Naive thymus-derived CD4-positive, alpha-beta T cell (primary cell): ENCODE measurements at regions not wholly inside any gene's neighbourhood (a gene's known extent, or its start where the extent isn't known, plus 50 kb on each side); places are given as distances from the start of the nearest gene placed in this dataset.

Experiments
- ATAC-seq: fragments of 150-1000 bp; cut with Tn5 transposase; 2 replicates; pipeline ENCODE4 v1.10.0; 2021; ENCODE audit warnings: mild to moderate bottlenecking, moderate library complexity
- CTCF ChIA-PET: fragments of 350-600 bp; sonication (Branson Sonifier 250); formaldehyde crosslinking; loops from one replicate; lab custom pipeline; 2021; ENCODE audit warnings: antibody characterized with exemption; lab: Charles Lee
- POLR2A ChIA-PET: fragments of 350-600 bp; sonication (Branson Sonifier 250); formaldehyde crosslinking; loops from one replicate; lab custom pipeline; 2021; ENCODE audit warnings: antibody characterized with exemption, inconsistent platforms; lab: Charles Lee
- DNase-seq, 9 donors: peaks; one replicate each; pipeline versions ENCODE4 v3.0.0 to v3.0.0-alpha.2; 2020 to 2022; ENCODE audit warnings: mixed read lengths in 1 of 9
- H3K27ac ChIP-seq: one replicate; pipeline ENCODE4 v1.7.0; 2013; ENCODE audit warnings: mild to moderate bottlenecking, low read depth, low read length, moderate library complexity
- H3K27me3 ChIP-seq, 2 donors: one replicate each; pipeline ENCODE4 v1.7.0; 2013; ENCODE audit warnings: low read length in 2 of 2, mild to moderate bottlenecking in 2 of 2, moderate library complexity in 2 of 2; ENCODE audit not compliant: control insufficient read depth in 2 of 2, insufficient read depth in 2 of 2
- H3K36me3 ChIP-seq, 3 experiments: 1 replicate in 2 of 3; 2 replicates in 1 of 3; pipeline ENCODE4 v1.7.0; 2013; ENCODE audit warnings: low read length in 3 of 3, mild to moderate bottlenecking in 3 of 3, moderate library complexity in 1 of 3; ENCODE audit not compliant: insufficient read depth in 3 of 3, control insufficient read depth in 2 of 3
- H3K4me1 ChIP-seq, 2 donors: one replicate each; pipeline ENCODE4 v1.7.0; 2013; ENCODE audit warnings: low read length in 2 of 2, mild to moderate bottlenecking in 2 of 2, moderate library complexity in 1 of 2; ENCODE audit not compliant: control insufficient read depth in 2 of 2, insufficient read depth in 2 of 2
- H3K4me3 ChIP-seq: 2 replicates; pipeline ENCODE4 v1.7.0; 2013; ENCODE audit warnings: mild to moderate bottlenecking, low read length
- H3K9me3 ChIP-seq, 3 experiments: 1 replicate in 2 of 3; 2 replicates in 1 of 3; pipeline ENCODE4 v1.7.0; 2013; ENCODE audit warnings: low read length in 3 of 3; ENCODE audit not compliant: control insufficient read depth in 2 of 3
- H3K27ac Mint-ChIP-seq, 9 donors: one replicate each; pipeline ENCODE4 v1.8.0; 2020 to 2022; ENCODE audit warnings: mixed read lengths in 9 of 9, mild to moderate bottlenecking in 8 of 9, moderate library complexity in 5 of 9, inconsistent platforms in 2 of 9
- H3K27me3 Mint-ChIP-seq, 5 donors: one replicate each; pipeline ENCODE4 v1.8.0; 2021 to 2022; ENCODE audit warnings: mixed read lengths in 5 of 5, mild to moderate bottlenecking in 1 of 5
- H3K36me3 Mint-ChIP-seq, 5 donors: one replicate each; pipeline ENCODE4 v1.8.0; 2020 to 2022; ENCODE audit warnings: mixed read lengths in 5 of 5, mild to moderate bottlenecking in 3 of 5, inconsistent platforms in 1 of 5
- H3K4me1 Mint-ChIP-seq, 7 donors: one replicate each; pipeline ENCODE4 v1.8.0; 2020 to 2022; ENCODE audit warnings: mixed read lengths in 7 of 7, mild to moderate bottlenecking in 3 of 7, inconsistent platforms in 1 of 7
- H3K4me3 Mint-ChIP-seq, 10 donors: one replicate each; pipeline ENCODE4 v1.8.0; 2020 to 2022; ENCODE audit warnings: mild to moderate bottlenecking in 10 of 10, mixed read lengths in 10 of 10, moderate library complexity in 6 of 10, inconsistent platforms in 2 of 10
- H3K9me3 Mint-ChIP-seq, 11 donors: one replicate each; pipeline ENCODE4 v1.8.0; 2020 to 2022; ENCODE audit warnings: mixed read lengths in 11 of 11, mild to moderate bottlenecking in 4 of 11, inconsistent platforms in 1 of 11, moderate library complexity in 1 of 11
- intact Hi-C, 2 donors: fragments of 100-400 bp; cut with micrococcal nuclease; formaldehyde crosslinking; loops; one replicate each; pipeline ENCODE4 v1.15.1; 2023

DNA sequence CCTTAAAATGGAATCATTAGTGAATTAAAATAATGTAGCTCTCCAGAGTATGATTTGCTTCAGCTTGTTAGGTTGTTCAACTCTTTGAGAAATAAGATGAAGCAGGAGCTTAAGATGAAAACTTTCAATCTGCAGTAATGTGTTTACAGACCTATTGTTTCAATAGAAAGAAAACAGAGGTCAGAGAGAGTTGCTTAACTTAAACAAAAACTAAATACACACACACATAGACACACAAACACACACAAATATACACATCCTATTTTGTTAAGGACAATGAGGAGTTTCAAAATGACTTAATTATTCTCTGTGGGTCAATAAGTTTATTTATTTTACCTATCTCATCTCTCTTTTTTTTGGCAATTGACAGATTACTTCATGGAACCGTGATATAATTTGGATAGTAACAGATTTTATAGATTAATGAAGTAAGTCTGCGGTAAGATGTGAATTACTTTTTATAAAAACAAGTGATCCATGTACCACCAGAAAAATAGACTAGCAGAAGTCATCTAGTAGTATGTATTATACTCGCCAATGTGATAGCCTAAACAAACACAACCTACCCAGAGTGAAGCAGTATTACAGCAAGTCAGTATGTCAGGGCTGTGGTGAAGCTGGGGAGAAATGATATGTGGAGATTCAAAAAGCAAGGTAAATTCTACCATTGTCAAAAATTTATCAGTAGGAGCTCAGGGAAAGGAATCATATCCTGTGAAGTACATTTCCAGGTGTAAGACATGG is 76.7 kb upstream of the DCBLD2 start:
- DNase-seq: no peak
- H3K36me3 ChIP-seq: no peaks in the 10 kb centered on the region
- Mint-ChIP-seq H3K4me1 (peaks cover 0 to 5% (median 0%) of the 10 kb centered on the region in 7 donors), H3K27ac (no peak overlapping the region), H3K36me3 (no peaks in the 10 kb centered on the region), H3K27me3 (peaks cover 2 to 31% (median 6%) of the 10 kb centered on the region in 5 donors), H3K4me3 (no peak overlapping the region), H3K9me3 (peaks cover 0 to 8% (median 0%) of the 10 kb centered on the region in 11 donors)
- no peaks in the 10 kb centered on the region for H3K4me1 ChIP-seq
- ATAC-seq: no peak
- H3K9me3 ChIP-seq: no peaks in the 10 kb centered on the region
- no peak overlapping the region for H3K27ac ChIP-seq
- no peaks in the 10 kb centered on the region for H3K27me3 ChIP-seq
- POLR2A ChIA-PET: no interaction called here
- intact Hi-C loops: no loop called here
- CTCF ChIA-PET: no interaction called here
- H3K4me3 ChIP-seq: no peak overlapping the region

- H3K27ac ChIP-seq: no peak overlapping the region
- no peak overlapping the region for H3K4me3 ChIP-seq
- Mint-ChIP-seq H3K27me3 (peaks cover 0 to 27% (median 9%) of the 10 kb centered on the region in 5 donors), H3K4me1 (peaks cover 0 to 5% (median 0%) of the 10 kb centered on the region in 7 donors), H3K27ac (no peak overlapping the region), H3K4me3 (no peak overlapping the region), H3K9me3 (peaks cover 0 to 8% (median 0%) of the 10 kb centered on the region in 11 donors), H3K36me3 (no peaks in the 10 kb centered on the region)
- DNase-seq (no peak), ATAC-seq (no peak)
- no peaks in the 10 kb centered on the region for H3K9me3 ChIP-seq
- ChIA-PET POLR2A (no interaction called here), CTCF (no interaction called here)
- intact Hi-C loops: no loop called here
- H3K4me1 ChIP-seq: no peaks in the 10 kb centered on the region
- H3K27me3 ChIP-seq: no peaks in the 10 kb centered on the region
- no peaks in the 10 kb centered on the region for H3K36me3 ChIP-seq
Measured at GRCh38 chr3:98977520-98977919, 76.0 kb upstream of the DCBLD2 start.

DNA sequence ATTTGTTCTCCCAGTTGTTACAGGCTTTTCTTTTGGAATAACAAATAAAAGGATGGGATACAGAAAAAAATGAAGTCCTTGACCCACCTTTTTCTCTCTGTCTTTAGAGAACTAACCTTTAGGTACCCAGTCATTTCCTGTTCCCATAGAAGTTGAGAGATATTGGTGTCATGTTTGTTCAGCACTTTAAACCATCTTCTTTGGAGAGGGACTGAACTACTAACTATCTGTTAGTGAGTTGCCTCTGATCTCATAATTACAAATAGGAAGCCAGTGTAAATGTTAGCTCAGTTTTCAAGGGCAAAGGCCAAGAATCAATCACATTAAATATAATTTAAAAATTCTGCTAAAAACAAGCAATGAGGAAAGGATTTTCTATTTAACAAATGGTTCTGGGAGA is 72.9 kb upstream of the DCBLD2 start:
- Histone ChIP-seq H3K27ac (no peak overlapping the region), H3K27me3 (no peaks in the 10 kb centered on the region), H3K4me3 (no peak overlapping the region), H3K4me1 (no peaks in the 10 kb centered on the region), H3K9me3 (no peaks in the 10 kb centered on the region), H3K36me3 (no peaks in the 10 kb centered on the region)
- no peak for DNase-seq
- no peaks in the 10 kb centered on the region for H3K36me3 Mint-ChIP-seq
- intact Hi-C loops: no loop called here
- no peak overlapping the region for H3K27ac Mint-ChIP-seq
- H3K4me1 Mint-ChIP-seq: peaks cover 0 to 5% (median 0%) of the 10 kb centered on the region in 7 donors
- H3K27me3 Mint-ChIP-seq: peaks cover 0 to 22% (median 4%) of the 10 kb centered on the region in 5 donors
- no peak for ATAC-seq
- CTCF ChIA-PET: no interaction called here
- H3K4me3 Mint-ChIP-seq: no peak overlapping the region
- POLR2A ChIA-PET: no interaction called here
- H3K9me3 Mint-ChIP-seq: peaks cover 0 to 8% (median 0%) of the 10 kb centered on the region in 11 donors

DNA sequence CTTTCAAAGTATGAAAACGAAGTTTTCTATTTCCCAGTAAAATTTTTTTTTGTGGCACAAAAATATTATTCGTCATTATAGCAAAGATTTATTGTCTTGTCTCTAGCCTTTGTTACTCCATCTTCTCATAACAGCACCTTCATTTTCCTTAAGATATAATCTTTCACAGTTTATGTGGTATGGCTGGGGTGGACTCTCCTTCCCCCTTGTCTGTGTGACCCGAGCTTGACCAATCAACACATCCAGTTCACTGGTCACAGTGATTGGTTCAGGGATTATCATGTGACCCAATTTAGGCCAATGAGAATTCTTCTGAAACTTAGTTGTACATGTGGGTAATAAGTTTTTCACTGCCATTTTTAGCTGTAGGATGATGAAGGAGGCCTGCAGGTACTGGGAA is 71.2 kb upstream of the DCBLD2 start:
- H3K9me3 ChIP-seq: no peaks in the 10 kb centered on the region
- no peaks in the 10 kb centered on the region for H3K4me1 ChIP-seq
- Mint-ChIP-seq H3K4me1 (peaks cover 0 to 3% (median 0%) of the 10 kb centered on the region in 7 donors), H3K27me3 (peaks cover 0 to 18% (median 4%) of the 10 kb centered on the region in 5 donors), H3K27ac (no peak overlapping the region), H3K9me3 (peaks cover 0 to 8% (median 0%) of the 10 kb centered on the region in 11 donors), H3K4me3 (no peak overlapping the region), H3K36me3 (no peaks in the 10 kb centered on the region)
- ChIA-PET POLR2A (no interaction called here), CTCF (no interaction called here)
- no peak overlapping the region for H3K27ac ChIP-seq
- no peaks in the 10 kb centered on the region for H3K36me3 ChIP-seq
- no peaks in the 10 kb centered on the region for H3K27me3 ChIP-seq
- H3K4me3 ChIP-seq: no peak overlapping the region
- ATAC-seq (no peak), DNase-seq (no peak)
- intact Hi-C loops: no loop called here

DNA sequence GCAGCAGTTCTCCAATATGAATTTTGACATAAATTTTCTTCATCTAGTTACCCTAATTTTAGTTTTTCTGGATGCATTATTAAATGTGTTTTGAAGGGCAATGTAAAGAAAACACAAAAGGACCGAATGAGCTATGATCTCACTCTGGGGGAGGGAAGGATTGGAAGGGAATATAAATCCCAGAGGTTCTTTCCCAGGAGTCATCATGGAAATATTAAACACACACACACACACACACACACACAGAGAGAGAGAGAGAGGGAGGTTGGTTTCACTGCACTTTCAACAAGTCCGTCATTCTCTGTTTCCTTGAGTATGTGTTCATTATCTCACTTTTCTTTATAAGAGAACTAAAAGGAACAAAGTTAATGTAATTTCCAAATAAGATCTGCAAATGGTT is 70.7 kb upstream of the DCBLD2 start:
- no peaks in the 10 kb centered on the region for H3K36me3 ChIP-seq
- ChIA-PET CTCF (no interaction called here), POLR2A (no interaction called here)
- DNase-seq (no peak), ATAC-seq (no peak)
- no peaks in the 10 kb centered on the region for H3K27me3 ChIP-seq
- intact Hi-C loops: no loop called here
- H3K4me3 Mint-ChIP-seq: no peak overlapping the region
- no peak overlapping the region for H3K27ac Mint-ChIP-seq
- H3K36me3 Mint-ChIP-seq: no peaks in the 10 kb centered on the region
- no peak overlapping the region for H3K27ac ChIP-seq
- H3K4me1 Mint-ChIP-seq: no peaks in the 10 kb centered on the region
- peaks cover 0 to 8% (median 0%) of the 10 kb centered on the region in 11 donors for H3K9me3 Mint-ChIP-seq
- no peak overlapping the region for H3K4me3 ChIP-seq
- H3K27me3 Mint-ChIP-seq: peaks cover 0 to 22% (median 7%) of the 10 kb centered on the region in 5 donors
- no peaks in the 10 kb centered on the region for H3K4me1 ChIP-seq
- H3K9me3 ChIP-seq: no peaks in the 10 kb centered on the region

DNA sequence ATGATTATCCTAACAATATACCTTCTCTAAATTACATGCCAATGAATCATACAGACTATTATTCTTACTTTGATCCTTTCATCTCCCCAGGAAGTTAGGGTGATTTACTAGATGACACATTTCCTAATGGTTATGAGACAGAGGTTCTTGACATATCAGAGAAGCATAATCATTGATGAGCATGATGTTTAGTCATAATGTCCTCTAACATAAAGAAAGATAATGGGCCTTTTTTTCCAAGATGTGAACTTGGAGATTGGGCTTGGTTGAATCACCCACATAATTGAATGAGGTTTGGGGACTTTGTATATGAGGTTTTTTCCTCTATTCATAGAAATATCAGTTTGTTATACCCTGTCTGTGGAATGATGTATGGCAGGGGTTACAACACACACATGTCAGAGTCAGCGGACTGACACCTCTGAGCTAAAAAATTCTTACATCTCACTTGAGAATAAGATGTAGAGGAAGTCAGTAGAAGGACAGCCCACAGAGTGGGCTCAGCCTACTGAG is 69.7 kb upstream of the DCBLD2 start:
- no peak overlapping the region for H3K4me3 Mint-ChIP-seq
- Histone ChIP-seq H3K9me3 (no peaks in the 10 kb centered on the region), H3K27ac (no peak overlapping the region), H3K4me3 (no peak overlapping the region), H3K36me3 (no peaks in the 10 kb centered on the region), H3K4me1 (no peaks in the 10 kb centered on the region), H3K27me3 (no peaks in the 10 kb centered on the region)
- intact Hi-C loops: no loop called here
- H3K27me3 Mint-ChIP-seq: peaks cover 0 to 18% (median 8%) of the 10 kb centered on the region in 5 donors
- CTCF ChIA-PET: no interaction called here
- no peaks in the 10 kb centered on the region for H3K36me3 Mint-ChIP-seq
- DNase-seq: no peak
- no peaks in the 10 kb centered on the region for H3K4me1 Mint-ChIP-seq
- no peak overlapping the region for H3K27ac Mint-ChIP-seq
- POLR2A ChIA-PET: no interaction called here
- no peak for ATAC-seq
- peaks cover 0 to 8% (median 0%) of the 10 kb centered on the region in 11 donors for H3K9me3 Mint-ChIP-seq

- ChIA-PET POLR2A (no interaction called here), CTCF (no interaction called here)
- Mint-ChIP-seq H3K4me3 (no peak overlapping the region), H3K36me3 (no peaks in the 10 kb centered on the region), H3K27ac (no peak overlapping the region), H3K27me3 (peaks cover 0 to 18% (median 8%) of the 10 kb centered on the region in 5 donors), H3K4me1 (no peaks in the 10 kb centered on the region), H3K9me3 (peaks cover 0 to 3% (median 0%) of the 10 kb centered on the region in 11 donors)
- intact Hi-C loops: no loop called here
- Histone ChIP-seq H3K27me3 (no peaks in the 10 kb centered on the region), H3K9me3 (no peaks in the 10 kb centered on the region), H3K27ac (no peak overlapping the region), H3K4me3 (no peak overlapping the region), H3K4me1 (no peaks in the 10 kb centered on the region), H3K36me3 (no peaks in the 10 kb centered on the region)
- DNase-seq: no peak
- ATAC-seq: no peak
Measured at GRCh38 chr3:98969295-98969694, 67.8 kb upstream of the DCBLD2 start.
